GM18868 (cell line): ENCODE measurements at regions not wholly inside any gene's neighbourhood (a gene's known extent, or its start where the extent isn't known, plus 50 kb on each side); places are given as distances from the start of the nearest gene placed in this dataset.

ENCODE experiments used
- ATAC-seq: cut with Tn5 transposase; IDR thresholded peaks from one replicate; pipeline ENCODE4 v1.9.1; 2021; ENCODE audit warnings: mild to moderate bottlenecking, moderate library complexity; ENCODE audit not compliant: unreplicated experiment

DNA sequence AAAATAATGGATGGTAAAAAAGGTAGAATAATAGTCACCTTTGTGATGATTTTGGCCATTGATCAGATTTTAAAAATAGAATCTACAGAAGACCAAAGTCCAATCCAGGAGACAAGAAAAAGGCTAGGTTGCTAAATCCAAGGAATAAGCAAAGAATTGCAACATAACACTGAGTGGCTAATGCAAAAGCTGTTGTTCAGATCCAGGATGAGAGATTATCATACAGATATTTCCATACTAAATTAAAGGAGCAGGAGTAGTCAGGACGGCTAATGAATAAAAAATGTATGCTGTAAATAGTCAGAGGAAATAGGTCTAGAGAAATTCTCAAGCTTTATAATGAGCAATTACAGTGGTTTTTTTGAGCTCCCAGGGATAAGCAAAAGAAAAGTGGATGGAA, 745.9 kb upstream of the ACVR2A start:
- ATAC-seq: no peak

DNA sequence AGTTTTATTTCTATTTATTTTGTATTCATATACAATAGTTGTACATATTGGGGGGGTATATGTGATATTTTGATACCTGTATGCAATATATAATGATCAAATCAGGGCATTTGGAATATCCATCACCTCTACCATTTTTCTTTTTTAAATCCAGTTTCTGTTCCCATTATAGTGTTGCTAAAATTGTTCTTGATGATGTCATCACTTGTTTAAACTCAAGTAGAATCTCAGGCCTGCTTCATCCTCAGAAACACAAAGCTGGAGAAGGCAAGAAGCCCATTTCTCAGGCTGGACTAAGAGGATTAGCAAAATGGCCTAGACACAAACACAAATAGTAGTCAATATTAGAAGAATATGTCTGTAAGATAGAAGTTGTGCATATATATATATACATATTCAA, 747.1 kb upstream of the ACVR2A start:
- no peak for ATAC-seq

DNA sequence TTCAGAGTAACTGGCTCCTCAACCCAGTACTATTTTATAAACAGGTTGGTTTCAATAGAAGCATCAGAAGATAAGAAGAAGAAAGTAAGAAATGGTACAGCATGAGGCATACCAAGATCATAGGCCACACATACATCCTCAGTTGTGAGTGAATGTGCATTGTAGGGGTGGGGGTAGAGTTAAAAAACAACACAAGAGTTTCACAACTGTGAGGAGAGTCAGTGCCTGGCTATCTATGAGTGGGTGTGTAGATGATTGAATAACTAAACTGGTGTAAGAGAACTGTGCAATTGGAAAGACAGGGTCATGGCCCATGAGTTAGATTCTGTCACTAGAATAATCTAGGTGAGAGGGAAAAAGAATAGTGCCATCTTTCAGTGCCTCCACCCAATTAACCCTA, 748.2 kb upstream of the ACVR2A start:
- ATAC-seq: no peak

DNA sequence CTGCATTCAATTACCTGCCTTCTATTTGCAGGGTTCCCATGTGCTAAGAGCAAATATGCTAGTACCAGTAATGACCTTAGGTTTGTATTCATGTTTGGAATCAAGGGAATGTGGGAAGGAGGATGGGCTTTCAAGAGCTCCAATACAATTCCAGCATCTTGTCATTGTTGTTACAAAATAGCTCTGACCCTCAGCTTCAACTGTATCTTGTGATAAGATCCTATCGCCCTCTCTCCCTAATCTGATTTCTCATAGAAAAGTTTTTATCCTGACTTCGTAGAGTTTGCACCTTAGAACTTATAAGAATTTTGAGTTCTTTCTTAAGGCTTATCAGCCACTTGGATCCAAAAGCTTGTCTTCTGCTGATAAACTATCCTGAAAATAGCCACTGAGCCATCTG, 749.5 kb upstream of the ACVR2A start:
- ATAC-seq: no peak

DNA sequence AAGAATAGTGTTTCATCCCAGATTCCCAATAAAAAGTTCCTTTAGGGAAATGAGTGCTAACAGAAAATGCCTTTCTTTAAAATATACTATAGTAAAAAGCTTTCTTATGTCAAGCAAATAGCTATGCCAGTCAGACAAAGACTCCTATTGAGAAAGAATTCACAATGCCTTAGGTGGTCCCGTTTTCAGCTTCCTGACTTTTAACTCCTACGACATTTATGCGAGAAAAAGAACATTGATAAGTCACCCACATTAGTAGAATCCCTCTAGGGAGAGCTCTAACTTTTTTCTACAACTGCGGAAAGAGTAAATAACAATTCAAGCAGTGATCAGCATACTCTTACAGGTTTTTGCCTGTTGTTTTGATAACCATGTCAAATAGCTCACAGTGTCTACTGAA, 750.8 kb upstream of the ACVR2A start:
- ATAC-seq: no peak

DNA sequence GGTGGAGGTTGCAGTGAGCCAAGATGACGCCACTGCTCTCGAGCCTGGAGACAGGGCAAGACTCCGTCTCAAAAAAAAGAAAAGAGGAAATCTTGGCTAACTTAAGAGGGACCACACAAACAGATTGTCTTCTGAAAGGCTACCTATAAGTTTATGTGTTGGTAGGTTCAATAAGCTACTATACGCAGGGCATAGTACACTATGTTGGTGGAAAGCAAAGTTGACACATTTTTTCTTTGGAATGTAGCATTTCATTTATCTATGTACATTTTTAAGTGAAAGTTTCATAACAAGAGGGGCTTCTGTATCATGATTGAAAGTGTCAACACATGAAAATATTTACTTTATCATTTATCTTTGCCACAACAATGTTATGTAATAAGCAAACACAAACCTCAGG, 752.6 kb upstream of the ACVR2A start:
- ATAC-seq: no peak

DNA sequence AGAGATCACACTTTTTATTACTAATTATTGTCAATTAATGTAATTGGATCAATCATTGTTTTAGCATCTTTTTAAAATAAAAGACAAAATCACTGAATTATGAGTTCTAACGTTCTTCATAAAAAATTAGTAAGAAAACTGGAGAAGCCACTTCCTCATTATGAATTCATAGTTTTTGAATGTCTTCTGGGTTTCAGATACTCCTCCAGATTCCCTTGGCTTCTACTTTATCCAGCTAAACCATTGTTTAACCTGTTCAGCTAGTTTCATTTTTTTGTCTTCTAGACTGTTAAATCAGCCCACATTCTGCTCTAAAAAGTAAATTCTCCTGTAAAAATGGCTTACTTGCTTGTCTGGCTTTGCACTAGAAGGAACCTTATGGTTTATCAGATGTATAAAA, 753.4 kb upstream of the ACVR2A start:
- ATAC-seq: no peak

DNA sequence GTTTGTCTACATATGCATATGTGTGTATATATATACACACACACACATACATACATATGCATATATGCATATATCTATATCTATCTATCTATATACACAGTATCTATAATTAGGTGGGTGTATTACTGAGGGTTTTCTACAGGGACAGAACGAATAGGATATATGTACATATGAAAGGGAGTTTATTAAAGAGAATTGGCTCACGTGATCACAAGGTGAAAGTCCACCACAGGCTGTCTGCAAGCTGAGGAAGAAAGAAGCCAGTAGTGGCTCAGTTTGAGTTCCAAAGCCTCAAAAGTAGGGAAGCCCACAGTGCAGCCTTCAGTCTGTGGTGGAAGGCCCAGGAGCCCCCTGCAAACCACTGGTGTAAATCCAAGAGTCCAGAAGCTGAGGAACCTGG, 756.0 kb upstream of the ACVR2A start:
- no peak for ATAC-seq

DNA sequence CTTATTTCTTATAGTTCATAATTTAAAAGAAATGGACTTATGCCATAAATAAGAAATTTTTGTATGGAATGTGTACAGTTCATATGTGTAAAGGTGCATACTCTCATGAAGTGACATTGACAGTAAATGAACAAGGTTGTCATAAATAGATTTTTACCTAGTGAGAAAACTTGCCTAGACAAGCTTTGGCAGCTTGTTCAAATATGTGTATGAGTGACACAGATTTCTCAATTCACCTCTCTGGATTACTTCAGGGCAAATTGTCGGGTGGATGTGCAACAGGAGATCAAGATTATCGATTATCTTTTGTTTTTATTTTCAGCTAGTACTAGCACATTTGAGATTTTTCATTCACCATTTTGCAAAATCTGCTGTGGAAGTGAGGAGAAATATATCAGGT, 758.1 kb upstream of the ACVR2A start:
- no peak for ATAC-seq

DNA sequence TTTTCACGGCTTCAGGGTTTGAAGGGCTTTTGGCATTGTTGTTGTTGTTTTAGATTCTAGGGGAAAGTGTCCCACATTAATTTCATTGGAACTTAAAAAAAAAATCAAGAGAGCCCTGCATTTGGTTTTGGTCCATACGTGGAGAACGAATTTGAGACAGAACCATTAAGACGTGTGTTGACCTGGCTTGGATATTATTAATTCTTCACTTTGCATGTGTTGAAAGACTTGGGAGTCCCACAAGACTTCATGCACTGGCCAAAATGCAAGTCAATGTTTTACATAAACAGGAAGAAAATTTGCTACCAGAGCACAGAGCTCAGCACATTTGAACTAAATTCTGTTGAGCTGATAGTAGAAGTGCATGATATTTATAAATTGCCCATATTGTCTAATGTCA, 761.2 kb upstream of the ACVR2A start:
- ATAC-seq: no peak

DNA sequence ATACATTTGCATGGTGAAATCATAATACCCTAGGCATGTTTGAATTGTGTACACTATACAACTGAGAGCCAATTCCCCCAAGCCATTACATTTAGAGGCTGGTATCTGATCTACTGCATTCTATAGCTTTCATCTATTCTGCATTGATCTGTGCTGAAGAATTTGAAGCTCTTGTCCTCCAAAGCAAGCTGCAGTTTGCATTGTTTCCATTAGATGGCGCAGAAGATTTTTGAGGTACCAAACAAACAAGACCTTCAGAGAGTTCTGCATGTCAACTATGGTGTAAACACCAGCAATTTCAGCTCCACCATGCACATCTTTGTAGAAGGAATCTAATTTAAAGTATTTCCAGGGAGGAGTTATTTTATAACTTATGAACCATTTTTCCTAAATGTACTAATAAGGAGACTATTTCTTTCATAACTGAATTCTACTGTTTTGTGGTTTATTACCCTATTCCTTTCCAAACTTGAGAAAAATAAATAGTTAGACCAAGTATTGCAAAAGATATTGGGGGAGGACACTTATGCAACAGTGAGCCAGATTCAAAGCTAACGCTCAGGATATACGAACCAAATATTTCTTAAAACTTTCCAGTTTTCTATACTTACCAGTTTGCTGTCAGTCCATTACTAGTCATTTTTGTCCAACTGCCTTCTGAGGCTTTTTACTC, 761.8 kb upstream of the ACVR2A start:
- peak; percentile 93 for ATAC-seq

DNA sequence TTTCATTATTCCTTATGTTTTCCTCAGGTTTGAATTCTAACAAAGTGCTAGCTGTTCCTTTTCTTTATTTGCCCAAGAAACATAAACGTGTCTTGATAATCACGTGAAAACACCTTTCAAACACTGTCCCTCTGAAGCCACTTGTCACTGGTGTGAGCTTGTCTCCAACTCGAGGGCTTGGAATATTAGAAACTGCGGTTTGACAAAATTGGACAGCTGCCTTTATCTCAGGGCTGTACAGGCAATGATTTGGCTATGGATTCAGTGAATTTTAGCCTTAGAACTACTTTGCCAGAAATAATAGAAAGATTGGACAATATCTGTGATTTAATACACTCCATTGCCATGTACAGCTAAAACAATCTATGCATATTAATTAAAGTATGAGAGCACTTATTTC, 763.0 kb upstream of the ACVR2A start:
- ATAC-seq: no peak

DNA sequence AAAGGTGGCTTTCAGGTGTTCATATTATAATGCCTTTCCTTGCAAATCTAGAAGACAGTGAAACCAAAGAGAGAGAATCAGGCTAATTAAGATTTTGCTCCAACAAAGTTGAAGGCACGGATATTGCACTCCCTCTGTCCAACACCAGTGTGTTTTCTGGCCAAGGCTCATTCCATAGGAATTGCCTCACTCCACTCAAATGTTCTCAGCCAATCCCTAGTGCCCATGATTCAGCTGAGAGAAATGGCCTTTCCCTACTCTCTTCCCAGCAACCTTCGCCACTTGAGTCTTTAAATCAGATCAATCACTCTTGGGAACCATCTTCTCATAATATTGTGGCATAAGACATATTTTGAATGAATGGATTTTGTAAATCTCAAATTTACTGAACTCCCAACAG, 768.2 kb upstream of the ACVR2A start:
- ATAC-seq: no peak

DNA sequence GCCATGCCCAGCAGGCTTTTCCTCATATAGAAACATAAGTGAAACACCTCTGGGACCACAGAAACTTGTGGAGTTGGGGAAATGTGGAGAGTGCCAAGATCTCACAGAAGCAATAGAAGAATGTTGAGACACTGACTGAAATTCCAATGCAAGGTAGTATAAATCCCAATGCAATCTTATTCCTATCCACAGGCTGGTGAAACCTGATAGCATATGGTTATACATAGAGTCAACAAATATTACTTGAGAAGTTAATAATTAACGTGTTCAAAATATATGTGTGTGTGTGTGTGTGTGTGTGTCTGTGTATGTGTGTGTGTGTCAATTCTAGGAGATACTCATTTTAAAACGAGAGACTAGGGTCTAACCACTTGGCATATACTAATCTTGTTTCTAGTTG, 776.8 kb upstream of the ACVR2A start:
- ATAC-seq: no peak

DNA sequence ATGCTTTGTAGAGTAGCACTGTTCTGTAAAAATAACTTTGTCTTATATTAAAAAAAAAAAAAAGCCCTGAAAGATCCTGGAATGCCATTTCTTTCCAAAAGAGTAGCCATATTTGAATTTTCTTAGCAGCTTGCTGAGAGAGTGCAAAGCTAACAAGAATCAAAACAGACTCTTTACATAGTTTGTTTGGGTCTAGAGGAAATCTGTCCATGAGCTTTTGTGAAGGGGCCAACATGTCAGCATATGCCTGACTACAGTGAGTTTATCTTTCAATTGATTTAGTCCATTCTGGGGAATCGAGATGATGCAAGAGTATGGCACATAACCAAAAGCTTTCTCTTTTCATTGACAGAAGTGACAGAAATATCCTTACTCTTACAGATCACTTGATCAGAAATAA, 777.7 kb upstream of the ACVR2A start:
- ATAC-seq: no peak

DNA sequence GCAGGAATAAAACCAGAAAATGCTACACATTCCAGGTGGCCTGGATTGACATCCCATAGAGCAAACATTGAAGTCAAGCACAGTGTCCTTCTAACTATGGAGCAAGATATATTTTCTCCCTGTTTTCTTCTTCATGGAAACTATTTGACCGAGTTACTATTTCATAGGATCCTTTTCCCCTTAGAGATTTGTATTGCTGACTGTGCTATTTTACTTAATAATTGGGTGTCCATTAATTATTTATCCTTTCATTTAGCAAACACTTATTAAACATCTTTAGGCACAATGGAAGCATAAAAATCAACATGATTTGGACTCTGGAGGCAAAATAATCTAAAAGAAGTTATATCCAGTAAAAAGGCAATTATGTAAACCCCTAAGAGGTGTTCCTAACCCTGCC, 782.8 kb upstream of the ACVR2A start:
- no peak for ATAC-seq

DNA sequence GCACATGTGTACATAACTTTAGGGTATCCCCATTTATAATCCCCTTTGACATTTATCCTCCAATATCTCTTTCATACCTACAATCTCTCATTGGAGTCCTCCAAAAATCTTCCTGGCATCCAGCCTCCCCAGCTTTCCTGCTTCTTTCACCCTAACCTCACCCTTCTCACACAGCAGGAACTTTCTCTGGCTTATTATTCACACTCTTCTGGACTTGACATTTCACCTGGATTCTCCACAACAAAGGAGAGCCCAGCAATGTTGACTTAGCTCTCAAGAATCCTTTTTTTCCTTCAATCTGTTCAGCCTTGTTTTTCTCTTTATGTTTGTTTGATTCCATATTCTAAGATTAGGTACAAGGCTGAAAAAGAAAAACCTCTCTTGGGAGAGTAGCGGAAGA, 783.6 kb upstream of the ACVR2A start:
- no peak for ATAC-seq

DNA sequence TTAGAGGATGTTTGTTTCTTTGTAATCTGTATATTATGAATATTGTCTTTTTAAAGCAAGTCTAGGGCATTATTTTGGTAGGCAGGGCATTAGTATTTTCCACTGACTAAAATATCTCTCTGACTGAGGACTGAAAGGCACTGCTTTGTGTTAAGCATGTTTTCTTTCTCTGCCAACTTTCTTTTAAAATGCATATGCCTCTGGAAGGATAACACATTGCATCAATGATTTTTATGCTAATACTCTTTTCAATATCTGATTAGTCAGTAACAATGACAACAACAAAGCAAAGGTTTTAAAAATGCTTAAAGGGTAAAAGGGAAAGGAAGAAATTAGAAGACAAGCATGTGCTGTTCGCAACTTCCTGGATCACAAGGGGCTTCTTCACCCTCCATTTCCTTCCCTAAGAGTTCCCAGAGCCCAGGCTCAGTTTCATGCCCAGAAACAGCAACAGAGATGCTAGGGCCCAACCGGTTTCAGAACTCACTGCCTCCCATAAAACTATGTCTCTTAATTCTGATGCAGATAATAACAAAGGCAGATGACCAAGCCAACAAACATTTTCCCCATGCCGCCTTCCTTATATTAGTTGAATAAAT, 786.8 kb upstream of the ACVR2A start:
- no peak for ATAC-seq

DNA sequence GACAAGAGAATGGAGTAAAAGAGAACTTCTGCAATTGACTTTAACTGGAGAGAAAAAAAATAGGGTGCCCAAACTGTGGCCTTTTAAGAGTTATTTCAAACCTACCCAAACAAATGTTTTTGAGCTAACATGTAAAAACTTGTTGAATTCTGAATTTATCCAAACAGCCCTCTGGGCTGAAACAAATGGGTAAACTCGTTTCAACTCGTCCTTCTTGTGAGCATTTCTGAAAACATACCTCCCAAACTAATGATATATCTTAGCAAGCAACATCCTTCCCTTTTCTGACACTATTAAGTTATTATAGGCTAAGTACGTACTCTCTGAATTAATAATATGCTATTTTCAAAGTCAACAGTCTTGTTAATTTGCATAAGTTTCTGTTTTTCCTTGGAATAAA, 793.0 kb upstream of the ACVR2A start:
- ATAC-seq: no peak

DNA sequence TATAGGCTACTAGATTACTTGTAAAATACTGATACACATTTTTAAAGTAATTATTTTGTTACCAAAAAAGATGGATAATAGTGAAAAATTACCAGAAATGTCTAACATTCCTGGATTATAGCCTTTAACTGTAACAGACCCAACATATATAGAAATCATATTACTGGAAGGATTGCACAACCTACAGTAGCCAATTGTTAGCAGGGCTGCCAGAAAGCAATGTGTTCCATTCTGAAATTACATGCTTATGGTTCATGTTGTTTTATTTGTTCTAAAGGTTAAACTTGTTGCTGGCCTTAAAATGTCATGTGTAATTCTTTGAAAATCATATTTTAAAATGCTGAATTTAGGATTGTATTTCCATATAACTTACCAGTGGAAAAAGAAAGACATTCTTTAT, 793.6 kb upstream of the ACVR2A start:
- ATAC-seq: no peak

DNA sequence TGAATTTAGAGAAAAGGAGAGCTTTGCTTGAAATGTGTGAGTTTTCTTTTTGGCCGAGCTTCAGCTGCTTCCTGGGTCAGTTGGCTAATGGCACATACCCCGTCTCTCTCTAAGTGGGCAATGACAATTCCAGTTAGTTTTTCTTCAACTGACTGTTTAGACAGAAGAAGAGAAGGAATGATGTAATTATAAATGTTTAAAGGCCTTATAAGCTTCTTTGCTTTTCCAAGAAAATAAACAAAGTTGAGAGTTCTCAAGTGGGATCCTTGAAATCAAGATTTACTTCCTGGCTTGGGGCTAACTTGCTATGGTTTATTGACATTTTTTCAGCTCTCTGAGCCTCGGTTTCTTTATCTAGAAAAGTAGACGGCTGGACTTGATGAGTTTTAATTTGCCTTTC, 794.9 kb upstream of the ACVR2A start:
- no peak for ATAC-seq

DNA sequence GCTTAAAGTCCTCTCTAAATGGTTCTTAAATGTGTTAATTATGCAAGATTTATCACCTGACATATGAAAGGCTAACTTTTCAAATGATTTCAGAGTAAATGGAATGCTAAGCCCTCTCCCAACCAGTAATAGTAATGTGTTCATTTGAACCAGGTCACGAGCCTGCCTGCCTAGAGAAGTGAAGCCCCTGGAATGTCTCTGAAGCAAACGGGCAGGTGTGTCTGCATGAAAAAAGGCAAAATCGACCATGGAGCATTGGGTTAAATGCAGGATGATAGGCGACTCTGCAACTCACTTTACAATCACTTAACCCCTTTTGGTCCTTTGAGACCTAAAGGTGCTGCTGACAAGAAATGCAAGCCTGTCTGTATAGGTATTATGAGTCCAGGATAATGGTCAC, 798.4 kb upstream of the ACVR2A start:
- ATAC-seq: no peak

DNA sequence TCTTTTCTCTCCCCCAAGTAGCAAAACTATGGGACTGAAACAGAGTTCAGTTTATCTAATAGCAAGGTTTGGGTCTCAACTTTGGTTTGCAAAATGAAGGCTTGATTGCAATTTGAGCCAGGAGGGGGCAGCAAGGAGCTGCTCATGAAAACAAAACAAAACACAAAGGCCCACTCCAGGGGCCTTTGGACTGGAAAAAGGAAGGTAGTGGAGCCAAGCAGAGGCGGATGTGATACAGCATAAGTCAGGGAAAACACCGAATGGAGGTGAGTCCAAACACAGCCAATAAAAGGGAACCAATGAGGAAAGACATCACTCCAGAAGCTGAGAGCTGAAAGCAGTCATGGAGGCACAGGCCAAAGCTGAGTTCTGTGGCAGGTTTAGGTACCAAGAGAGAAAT, 799.7 kb upstream of the ACVR2A start:
- ATAC-seq: peak; percentile 80
